K562 (cell line): ENCODE measurements at regions not wholly inside any gene's neighbourhood (a gene's known extent, or its start where the extent isn't known, plus 50 kb on each side); places are given as distances from the start of the nearest gene placed in this dataset.

Source experiments
- ATAC-seq: fragments of 200-7000 bp; cut with Tn5 transposase; 3 replicates; pipeline ENCODE4 v1.9.1; 2020; ENCODE audit warnings: moderate library complexity
- BruUV-seq: library from RNA; stranded (reverse); fragments of 400-500 nt; replicated peaks from 2 replicates; lab custom pipeline; 2021; lab: Mats Ljungman, UMichigan
- CTCF ChIA-PET: fragments of 300-600 bp; formaldehyde crosslinking; extraction: SDS; loops from one replicate; lab custom pipeline; 2021; ENCODE audit warnings: low intra/inter-chr PET ratio; lab: Yijun Ruan, JAX
- POLR2A ChIA-PET: fragments of 300-600, 350-650 bp; sonication (Branson Sonifier 250); formaldehyde crosslinking; extraction: SDS; loops from one replicate; lab custom pipeline; 2021; ENCODE audit warnings: antibody characterized with exemption, inconsistent platforms; lab: Yijun Ruan, JAX
- DNase-seq, 4 experiments: peaks; one replicate each; pipeline versions ENCODE4 v3.0.0 to v3.0.0-alpha.2; 2011 to 2018; ENCODE audit warnings: low spot score in 3 of 4, mixed read lengths in 3 of 4; ENCODE audit errors: extremely low read depth in 1 of 4
- FAIRE-seq: peaks from 2 replicates; lab custom pipeline; 2011; peaks lifted over from hg19 to GRCh38; lab: Jason Lieb, UNC
- H2AFZ ChIP-seq: 2 replicates; pipeline ENCODE4 v1.6.0; 2011; ENCODE audit warnings: low read depth, low read length, control low read depth, inconsistent platforms
- H3K27ac ChIP-seq: fragments of 200-600 bp; 3 replicates; pipeline ENCODE4 v1.8.0; 2011; ENCODE audit warnings: low read depth, mild to moderate bottlenecking, control low read depth, inconsistent platforms, low read length, moderate library complexity, mixed read lengths; ENCODE audit errors: extremely low read depth
- H3K27me3 ChIP-seq, 2 experiments: fragments of 300-600 bp in 1 of 2; 2 replicates in 1 of 2; 3 replicates in 1 of 2; pipeline versions ENCODE4 v1.6.0 to v1.8.0; 2011; ENCODE audit warnings: inconsistent platforms in 2 of 2, low read length in 2 of 2, mild to moderate bottlenecking in 1 of 2, mixed read lengths in 1 of 2, moderate library complexity in 1 of 2; ENCODE audit not compliant: control insufficient read depth in 2 of 2, insufficient read depth in 2 of 2
- H3K36me3 ChIP-seq: fragments of 300-600 bp; 3 replicates; pipeline ENCODE4 v1.8.0; 2011; ENCODE audit warnings: mild to moderate bottlenecking, low read length, inconsistent platforms; ENCODE audit not compliant: control insufficient read depth, insufficient read depth
- H3K4me1 ChIP-seq, 2 experiments: fragments of 200-600 bp in 1 of 2; replicated peaks in 1 of 2; 2 replicates in 1 of 2; 3 replicates in 1 of 2; pipeline versions ENCODE4 v1.5.1 to v1.8.0; 2011; ENCODE audit warnings: inconsistent platforms in 2 of 2, low read length in 2 of 2, mild to moderate bottlenecking in 1 of 2, mixed read lengths in 1 of 2, moderate library complexity in 1 of 2; ENCODE audit not compliant: control insufficient read depth in 2 of 2, insufficient read depth in 2 of 2
- H3K4me2 ChIP-seq: 2 replicates; pipeline ENCODE4 v1.6.1; 2011; ENCODE audit warnings: low read length, control low read depth, inconsistent platforms, mixed read lengths; ENCODE audit not compliant: insufficient read depth
- H3K4me3 ChIP-seq: fragments of 200-600 bp; sonication (generic), shearing (Covaris generic); 2 replicates; pipeline ENCODE4 v1.5.1; 2016; ENCODE audit warnings: control low read depth, inconsistent platforms
- H3K79me2 ChIP-seq: fragments of 200-600 bp; 3 replicates; pipeline ENCODE4 v1.8.0; 2011; ENCODE audit warnings: low read length, inconsistent platforms; ENCODE audit not compliant: control insufficient read depth, insufficient read depth
- H3K9ac ChIP-seq, 2 experiments: 2 replicates each; pipeline versions ENCODE4 v1.6.0 to v1.6.1; 2011; ENCODE audit warnings: low read depth in 2 of 2, low read length in 2 of 2, control low read depth in 1 of 2, inconsistent platforms in 1 of 2, mild to moderate bottlenecking in 1 of 2, mixed read lengths in 1 of 2; ENCODE audit not compliant: insufficient read depth in 1 of 2
- H3K9me1 ChIP-seq: one replicate; pipeline ENCODE4 v1.6.0; 2011; ENCODE audit warnings: inconsistent platforms, mild to moderate bottlenecking, low read length, moderate library complexity; ENCODE audit not compliant: control insufficient read depth, insufficient read depth
- H3K9me3 ChIP-seq: replicated peaks from 2 replicates; pipeline ENCODE4 v1.5.1; 2011; ENCODE audit warnings: low read depth, low read length, inconsistent platforms; ENCODE audit not compliant: control insufficient read depth, insufficient read depth
- H4K20me1 ChIP-seq: replicated peaks from 2 replicates; pipeline ENCODE4 v1.6.1; 2011; ENCODE audit warnings: low read length, inconsistent platforms, mixed read lengths; ENCODE audit not compliant: control insufficient read depth, insufficient read depth
- CREM ChIP-seq: IDR thresholded peaks from 2 replicates; pipeline ENCODE4 v1.6.1; 2014; ENCODE audit warnings: antibody characterized with exemption, low read depth
- EGR1 ChIP-seq: fragments of 450-650 bp; conservative IDR thresholded peaks from 2 replicates; pipeline ENCODE4 v1.6.1; 2017; ENCODE audit warnings: mild to moderate bottlenecking
- GATA2 ChIP-seq: sonication (generic); formaldehyde crosslinking; IDR thresholded peaks from 2 replicates; pipeline ENCODE4 v1.4.0; 2020; ENCODE audit warnings: mild to moderate bottlenecking, missing genetic modification reagents
- PRPF4 ChIP-seq: fragments of 200-400 bp; formaldehyde crosslinking; IDR thresholded peaks from one replicate; pipeline ENCODE4 v1.6.1; 2017; ENCODE audit warnings: low read length, low read depth, mild to moderate bottlenecking; ENCODE audit not compliant: insufficient read depth, poor library complexity, severe bottlenecking
- RCOR1 ChIP-seq, 2 experiments: IDR thresholded peaks; 2 replicates each; pipeline ENCODE4 v1.6.1; 2012; ENCODE audit warnings: low read depth in 2 of 2, low read length in 2 of 2, borderline replicate concordance in 1 of 2, improper control_type of control experiment in 1 of 2
- SMARCC2 ChIP-seq: fragments of 450-650 bp; IDR thresholded peaks from 2 replicates; pipeline ENCODE4 v1.6.1; 2017; ENCODE audit warnings: antibody characterized with exemption, moderate library complexity, mild to moderate bottlenecking, low read depth
- ZNF134 ChIP-seq: fragments of 250-450 bp; sonication (Bioruptor Pico); conservative IDR thresholded peaks from 2 replicates; pipeline ENCODE4 v1.4.0; 2020
- ZNF311 ChIP-seq: fragments of 250-450 bp; sonication (Bioruptor Pico); IDR thresholded peaks from 2 replicates; pipeline ENCODE4 v1.4.0; 2020; ENCODE audit warnings: mild to moderate bottlenecking, moderate library complexity
- WGBS: fragments of 100-300 bp; shearing (Covaris generic); methylation state at CpG from one replicate; pipeline ENCODE4 v1.1.6; 2016; ENCODE audit warnings: low coverage, mixed read lengths; ENCODE audit not compliant: insufficient coverage; ENCODE audit errors: missing lambda C conversion rate; 5-methylcytosine and 5-hydroxymethylcytosine counted together
- in situ Hi-C: fragments of 300-500 bp; cut with MboI; formaldehyde crosslinking; loops from 4 replicates; pipeline ENCODE4 v1.15.0; 2018; ENCODE audit warnings: inconsistent platforms, mixed read lengths
- intact Hi-C: fragments of 100-400 bp; cut with micrococcal nuclease; formaldehyde crosslinking; loops from 2 replicates; pipeline ENCODE4 v1.14.2; 2022

DNA sequence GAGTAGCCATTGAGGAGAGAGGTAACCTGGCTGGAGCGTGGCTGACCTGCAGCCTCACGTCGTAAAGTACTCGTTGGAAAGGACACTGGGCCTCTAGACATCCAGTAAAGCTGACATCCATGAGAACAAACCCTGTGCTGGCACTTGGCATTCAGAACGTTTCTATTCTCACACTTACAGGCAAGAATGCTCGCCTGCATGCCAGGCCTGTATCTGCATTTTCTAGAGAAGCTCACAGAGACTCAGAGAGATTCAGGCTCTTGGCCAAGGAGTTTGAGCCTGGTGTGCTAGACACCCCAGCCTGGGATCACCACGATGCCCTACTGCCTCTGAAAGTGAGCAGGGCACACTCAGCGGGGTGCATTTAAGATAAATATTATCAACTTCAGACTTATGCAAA lies 379.8 kb upstream of the CDH4 start:
- FAIRE-seq, result no peak
- H3K9me1 ChIP-seq, result no peaks in the 10 kb centered on the region
- CTCF ChIA-PET, result no interaction called here
- no peak overlapping the region for H3K4me2 ChIP-seq
- no peaks in the 10 kb centered on the region for H3K79me2 ChIP-seq
- no peak overlapping the region for H3K27ac ChIP-seq
- intact Hi-C loops (no loop called here), in situ Hi-C loops (no loop called here)
- H2AFZ ChIP-seq, result no peak overlapping the region
- H3K4me1 ChIP-seq, result no peaks in the 10 kb centered on the region
- no peak overlapping the region for H3K4me3 ChIP-seq
- peaks cover 0 to 18% of the 10 kb centered on the region in 2 experiments; a peak in 2 of 5 replicates for H3K27me3 ChIP-seq
- no peaks in the 10 kb centered on the region for H3K9me3 ChIP-seq
- BruUV-seq, result no TSS peak
- H4K20me1 ChIP-seq, result no peaks in the 10 kb centered on the region
- no peak overlapping the region for H3K9ac ChIP-seq
- no peak for DNase-seq
- POLR2A ChIA-PET, result no interaction called here
- TF ChIP-seq CREM (no peak), SMARCC2 (no peak), GATA2 (CRISPR knock-in tag) (no peak), ZNF311 (no peak), ZNF134 (CRISPR knock-in tag) (no peak), EGR1 (no peak), RCOR1 (IDR thresholded peaks at IDR 0.05; ENCODE audit: borderline replicate concordance in 1 of 2, low read depth in 2 of 2, low read length in 2 of 2) (no peak), PRPF4 (no peak)
- no peaks in the 10 kb centered on the region for H3K36me3 ChIP-seq
- ATAC-seq, result no peak
- WGBS, result 1% methylated on average over 8 of the region's 8 CpGs
